GM23338 (cell line): ENCODE measurements at regions not wholly inside any gene's neighbourhood (a gene's known extent, or its start where the extent isn't known, plus 50 kb on each side); places are given as distances from the start of the nearest gene placed in this dataset.

Experiments used
- ATAC-seq: fragments of 200-7000 bp; cut with Tn5 transposase; 3 replicates; pipeline ENCODE4 v1.9.1; 2020
- DNase-seq: peaks from one replicate; pipeline ENCODE4 v3.0.0-alpha.2; 2015; ENCODE audit warnings: low spot score
- H2AFZ ChIP-seq: fragments of 200-600 bp; sonication (generic); 2 replicates; pipeline ENCODE4 v1.8.0; 2016; ENCODE audit warnings: antibody characterized with exemption, mild to moderate bottlenecking, moderate library complexity
- H3F3A ChIP-seq: fragments of 200-600 bp; sonication (generic); replicated peaks from 2 replicates; pipeline ENCODE4 v1.8.0; 2017; ENCODE audit warnings: antibody characterized with exemption, mixed run types, low read depth
- H3K27ac ChIP-seq: fragments of 200-600 bp; sonication (generic); 2 replicates; pipeline ENCODE4 v1.6.1; 2016; ENCODE audit warnings: low read depth
- H3K27me3 ChIP-seq: fragments of 200-600 bp; sonication (generic); 2 replicates; pipeline ENCODE4 v1.8.0; 2016; ENCODE audit warnings: mild to moderate bottlenecking, mixed run types, moderate library complexity; ENCODE audit not compliant: insufficient read depth
- H3K36me3 ChIP-seq: fragments of 200-600 bp; sonication (generic); 2 replicates; pipeline ENCODE4 v1.8.0; 2016; ENCODE audit warnings: mild to moderate bottlenecking; ENCODE audit not compliant: insufficient read depth
- H3K4me1 ChIP-seq: fragments of 200-600 bp; sonication (generic); 2 replicates; pipeline ENCODE4 v1.8.0; 2016; ENCODE audit warnings: mild to moderate bottlenecking, moderate library complexity; ENCODE audit not compliant: insufficient read depth
- H3K4me2 ChIP-seq: fragments of 200-600 bp; sonication (generic); 2 replicates; pipeline ENCODE4 v1.7.1; 2017; ENCODE audit warnings: mixed run types
- H3K4me3 ChIP-seq: fragments of 200-600 bp; sonication (generic); 2 replicates; pipeline ENCODE4 v1.6.1; 2016; ENCODE audit warnings: mixed run types
- H3K79me2 ChIP-seq: fragments of 200-600 bp; sonication (generic); replicated peaks from 2 replicates; pipeline ENCODE4 v1.8.0; 2017; ENCODE audit warnings: mild to moderate bottlenecking; ENCODE audit not compliant: insufficient read depth
- H3K9me2 ChIP-seq: fragments of 200-600 bp; sonication (generic); 2 replicates; pipeline ENCODE4 v1.8.0; 2017; ENCODE audit not compliant: insufficient read depth
- H4K20me1 ChIP-seq: fragments of 200-600 bp; sonication (generic); replicated peaks from 2 replicates; pipeline ENCODE4 v1.8.0; 2017; ENCODE audit warnings: mild to moderate bottlenecking; ENCODE audit not compliant: insufficient read depth
- H3K27ac Mint-ChIP-seq: 2 replicates; pipeline ENCODE4 v1.8.0; 2020; ENCODE audit warnings: inconsistent platforms, mild to moderate bottlenecking, moderate library complexity, mixed read lengths
- H3K27me3 Mint-ChIP-seq: 3 replicates; pipeline ENCODE4 v1.8.0; 2022; ENCODE audit warnings: low read depth, mild to moderate bottlenecking, moderate library complexity, mixed read lengths, inconsistent platforms; ENCODE audit not compliant: insufficient read depth, poor library complexity
- H3K36me3 Mint-ChIP-seq: 3 replicates; pipeline ENCODE4 v1.8.0; 2021; ENCODE audit warnings: low read depth, mild to moderate bottlenecking, inconsistent platforms, moderate library complexity, mixed read lengths
- H3K4me1 Mint-ChIP-seq: 3 replicates; pipeline ENCODE4 v1.8.0; 2020; ENCODE audit warnings: mild to moderate bottlenecking, inconsistent platforms, mixed read lengths
- H3K4me3 Mint-ChIP-seq: 3 replicates; pipeline ENCODE4 v1.8.0; 2021; ENCODE audit warnings: moderate library complexity, mild to moderate bottlenecking, inconsistent platforms, mixed read lengths
- H3K9me3 Mint-ChIP-seq: 3 replicates; pipeline ENCODE4 v1.8.0; 2020; ENCODE audit warnings: moderate library complexity, mild to moderate bottlenecking, inconsistent platforms, mixed read lengths
- CREB1 ChIP-seq: fragments of 250-450 bp; sonication (Bioruptor Pico); IDR thresholded peaks from 2 replicates; pipeline ENCODE4 v1.5.0; 2020; ENCODE audit warnings: low read depth, mild to moderate bottlenecking, moderate library complexity
- ETS1 ChIP-seq: IDR thresholded peaks from 2 replicates; pipeline ENCODE4 v1.6.1; 2016; ENCODE audit warnings: antibody characterized with exemption
- EZH2 ChIP-seq: fragments of 200-600 bp; sonication (generic); IDR thresholded peaks from one replicate; pipeline ENCODE4 v1.8.0; 2017; ENCODE audit warnings: antibody characterized with exemption, mild to moderate bottlenecking, low read depth; ENCODE audit not compliant: unreplicated experiment
- JUNB ChIP-seq: IDR thresholded peaks from one replicate; pipeline ENCODE4 v1.6.1; 2016; ENCODE audit warnings: antibody characterized with exemption; ENCODE audit not compliant: unreplicated experiment
- NANOG ChIP-seq: IDR thresholded peaks from 2 replicates; pipeline ENCODE4 v1.6.1; 2016; ENCODE audit warnings: antibody characterized with exemption, borderline replicate concordance
- POLR2AphosphoS5 ChIP-seq: IDR thresholded peaks from 2 replicates; pipeline ENCODE4 v1.6.1; 2016; ENCODE audit warnings: antibody characterized with exemption, low read depth
- REST ChIP-seq: IDR thresholded peaks from one replicate; pipeline ENCODE4 v1.6.1; 2018; ENCODE audit warnings: antibody characterized with exemption; ENCODE audit not compliant: unreplicated experiment
- ZNF114 ChIP-seq: fragments of 250-450 bp; sonication (Bioruptor Pico); IDR thresholded peaks from 2 replicates; pipeline ENCODE4 v1.5.0; 2020; ENCODE audit warnings: mild to moderate bottlenecking, moderate library complexity
- ZNF331 ChIP-seq: fragments of 250-450 bp; sonication (Bioruptor Pico); IDR thresholded peaks from 2 replicates; pipeline ENCODE4 v1.5.0; 2020; ENCODE audit warnings: low read depth, mild to moderate bottlenecking, moderate library complexity

- no peaks in the 10 kb centered on the region for H3K9me3 Mint-ChIP-seq
- DNase-seq (no peak), ATAC-seq (no peak)
- peaks cover 23% of the 10 kb centered on the region for H3K4me1 Mint-ChIP-seq
- peaks cover 2% of the 10 kb centered on the region for H3K27me3 Mint-ChIP-seq
- peaks cover 19% of the 10 kb centered on the region for H3K4me1 ChIP-seq
- H4K20me1 ChIP-seq: no peaks in the 10 kb centered on the region
- no peaks in the 10 kb centered on the region for H3K36me3 ChIP-seq
- no peak overlapping the region for H3K4me2 ChIP-seq
- H3K27me3 ChIP-seq: peaks cover 2% of the 10 kb centered on the region; the same call in 1 of the 2 replicates
- no peak for TF ChIP-seq JUNB
- no peak for TF ChIP-seq ZNF331 (CRISPR knock-in tag)
- no peak for TF ChIP-seq EZH2
- no peak for TF ChIP-seq ETS1
- TF ChIP-seq ZNF114 (CRISPR knock-in tag): no peak
- no peak for TF ChIP-seq REST
- no peak for TF ChIP-seq POLR2AphosphoS5
- H3K4me3 Mint-ChIP-seq: no peak overlapping the region
- H3K27ac Mint-ChIP-seq: no peak overlapping the region
- peaks cover 7% of the 10 kb centered on the region; the same call in 1 of the 2 replicates for H3K9me2 ChIP-seq
- no peaks in the 10 kb centered on the region for H3K36me3 Mint-ChIP-seq
- no peaks in the 10 kb centered on the region for H3F3A ChIP-seq
- no peak overlapping the region for H2AFZ ChIP-seq
- no peak overlapping the region for H3K27ac ChIP-seq
- no peak overlapping the region for H3K4me3 ChIP-seq
- no peaks in the 10 kb centered on the region for H3K79me2 ChIP-seq
Observed at GRCh38 chr3:23071758-23072157, 131.4 kb upstream of the UBE2E2 start.

- no peak overlapping the region for H3K4me2 ChIP-seq
- H2AFZ ChIP-seq: no peak overlapping the region
- H3K4me3 ChIP-seq: no peak overlapping the region
- no peaks in the 10 kb centered on the region for H3K9me3 Mint-ChIP-seq
- no peaks in the 10 kb centered on the region for H3K27me3 ChIP-seq
- peaks cover 22% of the 10 kb centered on the region for H3K4me1 Mint-ChIP-seq
- no peaks in the 10 kb centered on the region for H3K36me3 Mint-ChIP-seq
- peaks cover 5% of the 10 kb centered on the region for H3K27me3 Mint-ChIP-seq
- no peaks in the 10 kb centered on the region for H3K79me2 ChIP-seq
- DNase-seq (no peak), ATAC-seq (no peak)
- H3K4me3 Mint-ChIP-seq: no peak overlapping the region
- no peaks in the 10 kb centered on the region for H3K36me3 ChIP-seq
- no peaks in the 10 kb centered on the region for H4K20me1 ChIP-seq
- H3K27ac ChIP-seq: no peak overlapping the region
- TF ChIP-seq NANOG: no peak
- TF ChIP-seq CREB1 (CRISPR knock-in tag): no peak
- no peak for TF ChIP-seq ZNF331 (CRISPR knock-in tag)
- H3K4me1 ChIP-seq: peaks cover 14% of the 10 kb centered on the region
- H3K27ac Mint-ChIP-seq: no peak overlapping the region
- H3F3A ChIP-seq: no peaks in the 10 kb centered on the region
- H3K9me2 ChIP-seq: peaks cover 12% of the 10 kb centered on the region; the same call in 1 of the 2 replicates
Observed at GRCh38 chr3:23072693-23073092, 130.4 kb upstream of the UBE2E2 start.
